ENCODE measurements at regions not wholly inside any gene's neighbourhood (a gene's known extent, or its start where the extent isn't known, plus 50 kb on each side); places are given as distances from the start of the nearest gene placed in this dataset.

- WGBS, 3 donors, result 71 to 79% (median 78%) methylated on average over 2 of the region's 2 CpGs
- no peaks in the 10 kb centered on the region for H3K9me3 ChIP-seq
- intact Hi-C loops (cut with DNase I), result no loop called here
- no peak for TF ChIP-seq CTCF (IDR thresholded peaks at IDR 0.05)
- no peak overlapping the region for H3K27ac ChIP-seq
- DNase-seq, result no peak
- no peaks in the 10 kb centered on the region for H3K27me3 ChIP-seq (ENCODE audit: insufficient read depth in 3 of 3, low read length in 2 of 3)
- no peaks in the 10 kb centered on the region for H3K36me3 ChIP-seq (ENCODE audit: insufficient read depth in 1 of 2, low read depth in 1 of 2)
- no peak for ATAC-seq
- no peaks in the 10 kb centered on the region for H3K4me1 ChIP-seq
- H3K4me3 ChIP-seq, result no peak overlapping the region
Measured at GRCh38 chr4:17313194-17313593, 198.7 kb downstream of the QDPR start.

GRCh38 chr4:17310269-17310652 is 201.6 kb downstream of the QDPR start:
- no peaks in the 10 kb centered on the region for H3K4me1 ChIP-seq
- no peak for TF ChIP-seq CTCF (IDR thresholded peaks at IDR 0.05)
- intact Hi-C loops (cut with DNase I), result no loop called here
- no peak for DNase-seq
- H3K27me3 ChIP-seq (ENCODE audit: insufficient read depth in 3 of 3, low read length in 2 of 3), result no peaks in the 10 kb centered on the region
- no peak overlapping the region for H3K4me3 ChIP-seq
- H3K9me3 ChIP-seq, result peaks cover 4% of the 10 kb centered on the region
- WGBS, 3 donors, result 43 to 61% (median 58%) methylated on average over 1 of the region's 1 CpG
- H3K27ac ChIP-seq, result no peak overlapping the region
- no peak for ATAC-seq
- no peaks in the 10 kb centered on the region for H3K36me3 ChIP-seq (ENCODE audit: insufficient read depth in 1 of 2, low read depth in 1 of 2)

- H3K4me1 ChIP-seq, result no peaks in the 10 kb centered on the region
- peaks cover 4% of the 10 kb centered on the region for H3K9me3 ChIP-seq
- no peak for ATAC-seq
- DNase-seq, result no peak
- no peak for TF ChIP-seq CTCF (IDR thresholded peaks at IDR 0.05)
- H3K27ac ChIP-seq, result no peak overlapping the region
- H3K27me3 ChIP-seq (ENCODE audit: insufficient read depth in 3 of 3, low read length in 2 of 3), result no peaks in the 10 kb centered on the region
- no peaks in the 10 kb centered on the region for H3K36me3 ChIP-seq (ENCODE audit: insufficient read depth in 1 of 2, low read depth in 1 of 2)
- no peak overlapping the region for H3K4me3 ChIP-seq
- 69 to 83% (median 74%) methylated on average over 1 of the region's 1 CpG for WGBS, 3 donors
- intact Hi-C loops (cut with DNase I), result no loop called here
Measured at GRCh38 chr4:17309567-17310268, 202.2 kb downstream of the QDPR start.

GRCh38 chr4:17301869-17302268 is 210.0 kb downstream of the QDPR start:
- intact Hi-C loops (cut with DNase I), result no loop called here
- TF ChIP-seq CTCF (IDR thresholded peaks at IDR 0.05), result no peak
- Histone ChIP-seq H3K27ac (no peak overlapping the region), H3K27me3 (ENCODE audit: insufficient read depth in 3 of 3, low read length in 2 of 3) (no peaks in the 10 kb centered on the region), H3K4me3 (no peak overlapping the region), H3K9me3 (peaks cover under 1% of the 10 kb centered on the region), H3K36me3 (ENCODE audit: insufficient read depth in 1 of 2, low read depth in 1 of 2) (no peaks in the 10 kb centered on the region), H3K4me1 (no peaks in the 10 kb centered on the region)
- 42 to 58% (median 50%) methylated on average over 3 of the region's 3 CpGs for WGBS, 3 donors
- no peak for ATAC-seq
- no peak for DNase-seq

- TF ChIP-seq CTCF (IDR thresholded peaks at IDR 0.05), result no peak
- intact Hi-C loops (cut with DNase I), result no loop called here
- H3K4me3 ChIP-seq, result no peak overlapping the region
- 41 to 81% (median 52%) methylated on average over 1 of the region's 1 CpG for WGBS, 3 donors
- DNase-seq (no peak), ATAC-seq (no peak)
- no peaks in the 10 kb centered on the region for H3K4me1 ChIP-seq
- H3K27me3 ChIP-seq (ENCODE audit: insufficient read depth in 3 of 3, low read length in 2 of 3), result no peaks in the 10 kb centered on the region
- no peaks in the 10 kb centered on the region for H3K36me3 ChIP-seq (ENCODE audit: insufficient read depth in 1 of 2, low read depth in 1 of 2)
- H3K9me3 ChIP-seq, result no peaks in the 10 kb centered on the region
- H3K27ac ChIP-seq, result no peak overlapping the region
Measured at GRCh38 chr4:17301266-17301665, 210.6 kb downstream of the QDPR start.
